HCT116 (cell line): ENCODE measurements at regions not wholly inside any gene's neighbourhood (a gene's known extent, or its start where the extent isn't known, plus 50 kb on each side); places are given as distances from the start of the nearest gene placed in this dataset.
A peak's percentile ranks its signal among the peaks of the same experiment; 100 is the strongest.

Experiments used
- ATAC-seq: fragments of 200-7000 bp; cut with Tn5 transposase; 2 replicates; pipeline ENCODE4 v1.9.1; 2020; ENCODE audit warnings: mild to moderate bottlenecking, moderate library complexity
- BruUV-seq: library from RNA; stranded (reverse); fragments of 400-500 nt; replicated peaks from 2 replicates; lab custom pipeline; 2021; lab: Mats Ljungman, UMichigan
- CTCF ChIA-PET: fragments of 300-600 bp; sonication (Branson Sonifier 250); formaldehyde crosslinking; loops from one replicate; lab custom pipeline; 2021; ENCODE audit warnings: antibody characterized with exemption; lab: Charles Lee
- POLR2A ChIA-PET: fragments of 300-600, 350-600 bp; sonication (Branson Sonifier 250); formaldehyde crosslinking; loops from one replicate; lab custom pipeline; 2021; ENCODE audit warnings: antibody characterized with exemption; lab: Charles Lee
- RAD21 ChIA-PET, 2 experiments: fragments of 300-600 bp; sonication (Branson Sonifier 250); formaldehyde crosslinking; loops; one replicate each; lab custom pipeline; 2023; ENCODE audit warnings: low total read pairs in 2 of 2; ENCODE audit not compliant: uncharacterized antibody in 2 of 2, unreplicated experiment in 2 of 2, low non-redundant PET in 1 of 2; lab: Charles Lee
- DNase-seq: peaks from one replicate; pipeline ENCODE4 v3.0.0-alpha.2; 2010; ENCODE audit warnings: low read depth, low spot score
- H2AFZ ChIP-seq: fragments of 200-600 bp; shearing (Covaris generic), sonication (generic); 2 replicates; pipeline ENCODE4 v1.6.1; 2017; ENCODE audit warnings: low read depth, mixed run types, mixed read lengths, antibody characterized with exemption, low read length; ENCODE audit not compliant: poor library complexity, severe bottlenecking
- H3K27ac ChIP-seq: 2 replicates; pipeline ENCODE4 v1.5.1; 2012; ENCODE audit warnings: low read depth, low read length
- H3K27me3 ChIP-seq: fragments of 200-600 bp; sonication (generic); 2 replicates; pipeline ENCODE4 v1.6.1; 2016; ENCODE audit warnings: mixed run types, low read length, mixed read lengths; ENCODE audit not compliant: insufficient read depth
- H3K36me3 ChIP-seq, 2 experiments: fragments of 200-500 bp in 1 of 2; fragments of 200-600 bp in 1 of 2; sonication (Bioruptor generic) in 1 of 2; sonication (generic) in 1 of 2; 2 replicates each; pipeline versions ENCODE4 v1.5.1 to v1.6.1; 2014 to 2016; ENCODE audit warnings: low read length in 2 of 2, inconsistent platforms in 1 of 2, mixed read lengths in 1 of 2, mixed run types in 1 of 2; ENCODE audit not compliant: insufficient read depth in 2 of 2, control insufficient read depth in 1 of 2
- H3K4me1 ChIP-seq, 2 experiments: fragments of 200-600 bp in 1 of 2; sonication (generic) in 1 of 2; 2 replicates each; pipeline versions ENCODE4 v1.5.1 to v1.6.1; 2012 to 2017; ENCODE audit warnings: low read length in 2 of 2, inconsistent platforms in 1 of 2, mild to moderate bottlenecking in 1 of 2, mixed read lengths in 1 of 2, mixed run types in 1 of 2, moderate library complexity in 1 of 2; ENCODE audit not compliant: insufficient read depth in 2 of 2, control insufficient read depth in 1 of 2
- H3K4me2 ChIP-seq: fragments of 200-600 bp; sonication (generic); 2 replicates; pipeline ENCODE4 v1.6.1; 2017; ENCODE audit warnings: mixed run types, low read length, mixed read lengths
- H3K4me3 ChIP-seq, 2 experiments: fragments of 200-600 bp in 1 of 2; sonication (generic) in 1 of 2; replicated peaks in 1 of 2; 2 replicates each; pipeline ENCODE4 v1.5.1; 2011 to 2016; ENCODE audit warnings: low read length in 2 of 2, control low read depth in 1 of 2, low read depth in 1 of 2, mild to moderate bottlenecking in 1 of 2, mixed read lengths in 1 of 2, mixed run types in 1 of 2
- H3K79me2 ChIP-seq: fragments of 200-600 bp; sonication (generic); 2 replicates; pipeline ENCODE4 v1.6.1; 2017; ENCODE audit warnings: mild to moderate bottlenecking, mixed run types, low read length, moderate library complexity, mixed read lengths; ENCODE audit not compliant: insufficient read depth
- H3K9ac ChIP-seq: fragments of 200-600 bp; sonication (generic); 2 replicates; pipeline ENCODE4 v1.6.1; 2016; ENCODE audit warnings: low read length, mixed read lengths
- H3K9me2 ChIP-seq: fragments of 200-600 bp; sonication (generic), shearing (Covaris generic); 2 replicates; pipeline ENCODE4 v1.6.1; 2017; ENCODE audit warnings: mixed run types, mild to moderate bottlenecking, moderate library complexity; ENCODE audit not compliant: insufficient read depth
- H3K9me3 ChIP-seq, 2 experiments: fragments of 200-500 bp in 1 of 2; fragments of 200-600 bp in 1 of 2; sonication (Bioruptor generic) in 1 of 2; sonication (generic) in 1 of 2; 2 replicates each; pipeline ENCODE4 v1.6.1; 2014 to 2017; ENCODE audit warnings: low read length in 2 of 2, mixed read lengths in 2 of 2, inconsistent platforms in 1 of 2, low read depth in 1 of 2, mild to moderate bottlenecking in 1 of 2, mixed run types in 1 of 2, moderate library complexity in 1 of 2; ENCODE audit not compliant: control insufficient read depth in 1 of 2, insufficient read depth in 1 of 2
- H4K20me1 ChIP-seq: fragments of 200-600 bp; sonication (generic), shearing (Covaris generic); 2 replicates; pipeline ENCODE4 v1.6.1; 2017; ENCODE audit warnings: mixed run types, mild to moderate bottlenecking, moderate library complexity; ENCODE audit not compliant: insufficient read depth
- EGR1 ChIP-seq: IDR thresholded peaks from 2 replicates; pipeline ENCODE4 v1.6.1; 2012; ENCODE audit warnings: low read depth
- FOSL1 ChIP-seq: IDR thresholded peaks from 2 replicates; pipeline ENCODE4 v1.6.1; 2012; ENCODE audit warnings: low read depth
- JUND ChIP-seq: IDR thresholded peaks from 2 replicates; pipeline ENCODE4 v1.6.1; 2012
- POLR2A ChIP-seq: IDR thresholded peaks from 2 replicates; pipeline ENCODE4 v1.7.0; 2011; ENCODE audit warnings: borderline replicate concordance; ENCODE audit not compliant: insufficient read depth, insufficient read length; ENCODE audit errors: extremely low read depth
- POLR2AphosphoS5 ChIP-seq: IDR thresholded peaks from 2 replicates; pipeline ENCODE4 v1.6.1; 2011; ENCODE audit warnings: mild to moderate bottlenecking, low read depth, low read length, moderate library complexity
- SIN3A ChIP-seq: IDR thresholded peaks from 2 replicates; pipeline ENCODE4 v1.6.1; 2012; ENCODE audit warnings: low read depth
- SP1 ChIP-seq: IDR thresholded peaks from 2 replicates; pipeline ENCODE4 v1.6.1; 2012; ENCODE audit warnings: low read depth
- intact Hi-C: fragments of 100-400 bp; cut with micrococcal nuclease; formaldehyde crosslinking; loops from 2 replicates; pipeline ENCODE4 v1.10.0; 2022
- TF ChIP-seq, protein P1 (sequence below): IDR thresholded peaks from 2 replicates; pipeline ENCODE4 v1.6.1; 2012
- TF ChIP-seq, protein P2 (sequence below): IDR thresholded peaks from 2 replicates; pipeline ENCODE4 v1.6.1; 2012; ENCODE audit warnings: low read depth

DNA sequence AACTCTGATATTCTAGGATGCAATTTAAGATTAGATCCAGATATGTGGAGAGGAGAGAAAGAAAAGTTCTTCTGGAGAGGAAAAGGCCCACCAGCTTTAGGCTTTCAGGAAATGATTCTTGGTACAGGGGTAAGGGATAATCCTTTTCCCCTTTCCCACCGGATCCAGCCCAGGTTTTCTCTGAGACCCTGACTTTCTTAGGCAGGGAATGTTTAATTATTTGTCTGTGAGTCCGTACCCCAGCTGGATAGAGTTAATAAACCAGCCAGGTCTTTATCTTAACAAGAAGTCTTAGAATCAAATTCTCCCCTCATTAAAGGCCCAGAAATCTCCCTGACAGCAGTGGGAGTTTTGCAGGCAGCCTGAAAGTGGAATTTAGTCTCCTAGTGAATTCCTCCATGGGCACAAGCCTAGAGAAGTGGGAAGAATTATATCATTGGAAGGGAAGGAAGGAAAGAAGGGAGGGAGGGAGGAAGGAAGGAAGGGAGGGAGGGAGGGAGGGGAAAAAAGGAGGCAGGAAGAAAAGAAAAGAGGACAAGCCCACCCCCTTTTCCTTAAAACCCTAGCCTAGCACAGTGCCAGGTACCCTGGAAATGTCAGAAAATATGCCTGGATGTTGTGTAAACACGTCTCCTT is 189.0 kb downstream of the PLPP3 start:
- Histone ChIP-seq H3K4me2 (0 out of 2 replicates have a peak overlapping the region, but pooled peaks have one; percentile 3), H3K9me2 (no peaks in the 10 kb centered on the region), H3K27ac (no peak overlapping the region), H3K36me3 (no peaks in the 10 kb centered on the region), H3K27me3 (no peaks in the 10 kb centered on the region), H3K79me2 (no peaks in the 10 kb centered on the region), H3K9me3 (no peaks in the 10 kb centered on the region), H3K9ac (no peak overlapping the region), H3K4me1 (peaks cover 0 to 7% of the 10 kb centered on the region in 2 experiments; a peak in 2 of 4 replicates), H2AFZ (peak overlapping the region; percentile 71), H4K20me1 (no peaks in the 10 kb centered on the region), H3K4me3 (no peak overlapping the region)
- TF ChIP-seq EGR1 (no peak), POLR2AphosphoS5 (no peak), JUND (no peak), SIN3A (no peak), SP1 (no peak), POLR2A (no peak), FOSL1 (no peak)
- TF ChIP-seq, protein P1, sequence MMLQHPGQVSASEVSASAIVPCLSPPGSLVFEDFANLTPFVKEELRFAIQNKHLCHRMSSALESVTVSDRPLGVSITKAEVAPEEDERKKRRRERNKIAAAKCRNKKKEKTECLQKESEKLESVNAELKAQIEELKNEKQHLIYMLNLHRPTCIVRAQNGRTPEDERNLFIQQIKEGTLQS, result no peak
- TF ChIP-seq, protein P2, sequence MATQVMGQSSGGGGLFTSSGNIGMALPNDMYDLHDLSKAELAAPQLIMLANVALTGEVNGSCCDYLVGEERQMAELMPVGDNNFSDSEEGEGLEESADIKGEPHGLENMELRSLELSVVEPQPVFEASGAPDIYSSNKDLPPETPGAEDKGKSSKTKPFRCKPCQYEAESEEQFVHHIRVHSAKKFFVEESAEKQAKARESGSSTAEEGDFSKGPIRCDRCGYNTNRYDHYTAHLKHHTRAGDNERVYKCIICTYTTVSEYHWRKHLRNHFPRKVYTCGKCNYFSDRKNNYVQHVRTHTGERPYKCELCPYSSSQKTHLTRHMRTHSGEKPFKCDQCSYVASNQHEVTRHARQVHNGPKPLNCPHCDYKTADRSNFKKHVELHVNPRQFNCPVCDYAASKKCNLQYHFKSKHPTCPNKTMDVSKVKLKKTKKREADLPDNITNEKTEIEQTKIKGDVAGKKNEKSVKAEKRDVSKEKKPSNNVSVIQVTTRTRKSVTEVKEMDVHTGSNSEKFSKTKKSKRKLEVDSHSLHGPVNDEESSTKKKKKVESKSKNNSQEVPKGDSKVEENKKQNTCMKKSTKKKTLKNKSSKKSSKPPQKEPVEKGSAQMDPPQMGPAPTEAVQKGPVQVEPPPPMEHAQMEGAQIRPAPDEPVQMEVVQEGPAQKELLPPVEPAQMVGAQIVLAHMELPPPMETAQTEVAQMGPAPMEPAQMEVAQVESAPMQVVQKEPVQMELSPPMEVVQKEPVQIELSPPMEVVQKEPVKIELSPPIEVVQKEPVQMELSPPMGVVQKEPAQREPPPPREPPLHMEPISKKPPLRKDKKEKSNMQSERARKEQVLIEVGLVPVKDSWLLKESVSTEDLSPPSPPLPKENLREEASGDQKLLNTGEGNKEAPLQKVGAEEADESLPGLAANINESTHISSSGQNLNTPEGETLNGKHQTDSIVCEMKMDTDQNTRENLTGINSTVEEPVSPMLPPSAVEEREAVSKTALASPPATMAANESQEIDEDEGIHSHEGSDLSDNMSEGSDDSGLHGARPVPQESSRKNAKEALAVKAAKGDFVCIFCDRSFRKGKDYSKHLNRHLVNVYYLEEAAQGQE, result no peak
- DNase-seq (no peak), ATAC-seq (peak; percentile 49; the same call in 1 of the 2 replicates)
- no TSS peak for BruUV-seq
- ChIA-PET POLR2A (no interaction called here), CTCF (no interaction called here), RAD21 (no interaction called here)
- intact Hi-C loops, result no loop called here
